BJ (cell line): ENCODE measurements at regions not wholly inside any gene's neighbourhood (a gene's known extent, or its start where the extent isn't known, plus 50 kb on each side); places are given as distances from the start of the nearest gene placed in this dataset.

Experiments used
- CTCF ChIA-PET: fragments of 350-600 bp; formaldehyde crosslinking; extraction: SDS; loops from one replicate; lab custom pipeline; 2021; ENCODE audit warnings: antibody characterized with exemption, inconsistent platforms; lab: Yijun Ruan, JAX
- POLR2A ChIA-PET: fragments of 300-600 bp; sonication (Branson Sonifier 250); formaldehyde crosslinking; extraction: SDS; loops from one replicate; lab custom pipeline; 2021; ENCODE audit warnings: antibody characterized with exemption; lab: Charles Lee
- DNase-seq: peaks from one replicate; pipeline ENCODE4 v3.0.0-alpha.2; 2011; ENCODE audit warnings: low read depth
- H3K27me3 ChIP-seq: 2 replicates; pipeline ENCODE4 v1.6.0; 2011; ENCODE audit warnings: low read length; ENCODE audit not compliant: control insufficient read depth, insufficient read depth
- H3K36me3 ChIP-seq: 2 replicates; pipeline ENCODE4 v1.5.1; 2011; ENCODE audit warnings: low read length; ENCODE audit not compliant: control insufficient read depth, insufficient read depth
- H3K4me3 ChIP-seq: 2 replicates; pipeline ENCODE4 v1.5.1; 2011; ENCODE audit warnings: low read depth, mild to moderate bottlenecking, control low read depth, low read length
- CTCF ChIP-seq: IDR thresholded peaks from 2 replicates; pipeline ENCODE4 v1.5.1; 2011; ENCODE audit warnings: low read depth, mild to moderate bottlenecking, control low read depth, inconsistent platforms, low read length, moderate library complexity; ENCODE audit not compliant: insufficient read depth

GRCh38 chr4:43757147-43757546 lies 691.5 kb downstream of the KCTD8 start:
- Histone ChIP-seq H3K27me3 (no peaks in the 10 kb centered on the region), H3K4me3 (no peak overlapping the region), H3K36me3 (no peaks in the 10 kb centered on the region)
- ChIA-PET POLR2A (no interaction called here), CTCF (no interaction called here)
- no peak for DNase-seq
- no peak for TF ChIP-seq CTCF

GRCh38 chr4:43758836-43759235 lies 689.8 kb downstream of the KCTD8 start:
- no peak overlapping the region for H3K4me3 ChIP-seq
- POLR2A ChIA-PET = no interaction called here
- CTCF ChIA-PET = no interaction called here
- H3K36me3 ChIP-seq = no peaks in the 10 kb centered on the region
- no peak for TF ChIP-seq CTCF
- no peaks in the 10 kb centered on the region for H3K27me3 ChIP-seq
- no peak for DNase-seq

- no peak for DNase-seq
- no peaks in the 10 kb centered on the region for H3K27me3 ChIP-seq
- TF ChIP-seq CTCF = no peak
- CTCF ChIA-PET = no interaction called here
- POLR2A ChIA-PET = no interaction called here
- H3K36me3 ChIP-seq = no peaks in the 10 kb centered on the region
- no peak overlapping the region for H3K4me3 ChIP-seq
Observed at GRCh38 chr4:43763029-43763610, 685.5 kb downstream of the KCTD8 start.

GRCh38 chr4:43765514-43765913 lies 683.1 kb downstream of the KCTD8 start:
- no peaks in the 10 kb centered on the region for H3K27me3 ChIP-seq
- DNase-seq = no peak
- CTCF ChIA-PET = no interaction called here
- H3K36me3 ChIP-seq = no peaks in the 10 kb centered on the region
- H3K4me3 ChIP-seq = no peak overlapping the region
- POLR2A ChIA-PET = no interaction called here
- TF ChIP-seq CTCF = no peak

- ChIA-PET POLR2A (no interaction called here), CTCF (no interaction called here)
- H3K27me3 ChIP-seq = no peaks in the 10 kb centered on the region
- no peak overlapping the region for H3K4me3 ChIP-seq
- TF ChIP-seq CTCF = no peak
- DNase-seq = no peak
- no peaks in the 10 kb centered on the region for H3K36me3 ChIP-seq
Observed at GRCh38 chr4:43766648-43767047, 682.0 kb downstream of the KCTD8 start.
